ENCODE measurements at regions not wholly inside any gene's neighbourhood (a gene's known extent, or its start where the extent isn't known, plus 50 kb on each side); places are given as distances from the start of the nearest gene placed in this dataset.

GRCh38 chr2:120456867-120457266 is 110.9 kb downstream of the INHBB start:
- intact Hi-C loops (cut with micrococcal nuclease; ENCODE audit: unreplicated experiment) = loop anchor here (5.0 kb wide), 1 partner anchor 115 kb away; no protein-coding TSS in a partner anchor
- CTCF ChIA-PET = no interaction called here
- H3K36me3 Mint-ChIP-seq (ENCODE audit: insufficient read depth, unreplicated experiment) = no peaks in the 10 kb centered on the region
- peaks cover 28% of the 10 kb centered on the region for H3K27me3 Mint-ChIP-seq (ENCODE audit: unreplicated experiment)
- BruUV-seq (replicated peaks) = no TSS peak
- TF ChIP-seq CTCF (IDR thresholded peaks at IDR 0.05; ENCODE audit: unreplicated experiment) = peak; percentile 22
- H3K4me1 Mint-ChIP-seq (ENCODE audit: low read depth, unreplicated experiment) = peaks cover 10% of the 10 kb centered on the region
- no peak overlapping the region for H3K27ac Mint-ChIP-seq (ENCODE audit: unreplicated experiment)
- H3K4me3 Mint-ChIP-seq (ENCODE audit: low read depth, unreplicated experiment) = no peak overlapping the region
- DNase-seq = peak; percentile 22
- H3K9me3 Mint-ChIP-seq (ENCODE audit: low read depth, unreplicated experiment) = peaks cover 3% of the 10 kb centered on the region

- BruUV-seq (replicated peaks) = no TSS peak
- no peak for DNase-seq
- intact Hi-C loops (cut with micrococcal nuclease; ENCODE audit: unreplicated experiment) = no loop called here
- Mint-ChIP-seq H3K36me3 (ENCODE audit: insufficient read depth, unreplicated experiment) (no peaks in the 10 kb centered on the region), H3K27ac (ENCODE audit: unreplicated experiment) (no peak overlapping the region), H3K4me3 (ENCODE audit: low read depth, unreplicated experiment) (no peak overlapping the region), H3K4me1 (ENCODE audit: low read depth, unreplicated experiment) (no peaks in the 10 kb centered on the region), H3K27me3 (ENCODE audit: unreplicated experiment) (peaks cover 50% of the 10 kb centered on the region), H3K9me3 (ENCODE audit: low read depth, unreplicated experiment) (peaks cover 3% of the 10 kb centered on the region)
- TF ChIP-seq CTCF (IDR thresholded peaks at IDR 0.05; ENCODE audit: unreplicated experiment) = no peak
- CTCF ChIA-PET = no interaction called here
Measured at GRCh38 chr2:120460511-120460910, 114.6 kb downstream of the INHBB start.

GRCh38 chr2:120461092-120461491 is 115.2 kb downstream of the INHBB start:
- H3K9me3 Mint-ChIP-seq (ENCODE audit: low read depth, unreplicated experiment) = peaks cover 3% of the 10 kb centered on the region
- BruUV-seq (replicated peaks) = no TSS peak

GRCh38 chr2:120461546-120462537 is 115.9 kb downstream of the INHBB start:
- intact Hi-C loops (cut with micrococcal nuclease; ENCODE audit: unreplicated experiment) = no loop called here
- BruUV-seq (replicated peaks) = no TSS peak
- H3K27me3 Mint-ChIP-seq (ENCODE audit: unreplicated experiment) = peaks cover 47% of the 10 kb centered on the region
- H3K36me3 Mint-ChIP-seq (ENCODE audit: insufficient read depth, unreplicated experiment) = no peaks in the 10 kb centered on the region
- peaks cover 3% of the 10 kb centered on the region for H3K9me3 Mint-ChIP-seq (ENCODE audit: low read depth, unreplicated experiment)
- CTCF ChIA-PET = interaction anchor here (0.6 kb wide), 1 partner anchor 117 kb away, joined by 5 read pairs; no protein-coding TSS in a partner anchor
- no peak for TF ChIP-seq CTCF (IDR thresholded peaks at IDR 0.05; ENCODE audit: unreplicated experiment)
- no peak overlapping the region for H3K4me3 Mint-ChIP-seq (ENCODE audit: low read depth, unreplicated experiment)
- no peaks in the 10 kb centered on the region for H3K4me1 Mint-ChIP-seq (ENCODE audit: low read depth, unreplicated experiment)
- no peak for DNase-seq
- H3K27ac Mint-ChIP-seq (ENCODE audit: unreplicated experiment) = no peak overlapping the region

More at GRCh38 chr2:120461092-120461491, 115.2 kb downstream of the INHBB start:
- no peak for TF ChIP-seq CTCF (IDR thresholded peaks at IDR 0.05; ENCODE audit: unreplicated experiment)
- Mint-ChIP-seq H3K4me1 (ENCODE audit: low read depth, unreplicated experiment) (no peaks in the 10 kb centered on the region), H3K27ac (ENCODE audit: unreplicated experiment) (no peak overlapping the region), H3K36me3 (ENCODE audit: insufficient read depth, unreplicated experiment) (no peaks in the 10 kb centered on the region), H3K27me3 (ENCODE audit: unreplicated experiment) (peaks cover 50% of the 10 kb centered on the region), H3K4me3 (ENCODE audit: low read depth, unreplicated experiment) (no peak overlapping the region)
- no peak for DNase-seq
- intact Hi-C loops (cut with micrococcal nuclease; ENCODE audit: unreplicated experiment) = no loop called here
- CTCF ChIA-PET = no interaction called here

Data from Calu3 (cell line).